Liver (tissue), 7 donors: ENCODE measurements at regions not wholly inside any gene's neighbourhood (a gene's known extent, or its start where the extent isn't known, plus 50 kb on each side); places are given as distances from the start of the nearest gene placed in this dataset.
"Not testable (repeated sequence)": the region's sequence is repeated elsewhere in the genome, so short reads cannot be mapped to it uniquely, and the experiment has no call there.

Experiments used
- DNase-seq: peaks from one replicate; pipeline ENCODE4 v3.0.0-alpha.2; 2017; ENCODE audit warnings: low spot score
- H3K27ac ChIP-seq, 2 donors: one replicate each; pipeline ENCODE4 v1.7.0; 2013; ENCODE audit warnings: inconsistent platforms in 2 of 2, low read length in 2 of 2, control low read depth in 1 of 2, low read depth in 1 of 2, mild to moderate bottlenecking in 1 of 2
- H3K27me3 ChIP-seq, 4 donors: one replicate each; pipeline versions ENCODE4 v1.6.1 to v1.7.0; 2013; ENCODE audit warnings: low read length in 3 of 4, inconsistent platforms in 1 of 4, mild to moderate bottlenecking in 1 of 4, moderate library complexity in 1 of 4; ENCODE audit not compliant: control insufficient read depth in 4 of 4, insufficient read depth in 4 of 4
- H3K36me3 ChIP-seq, 4 donors: one replicate each; pipeline versions ENCODE4 v1.6.1 to v1.7.0; 2013; ENCODE audit warnings: low read length in 3 of 4, mild to moderate bottlenecking in 3 of 4, low read depth in 1 of 4, moderate library complexity in 1 of 4; ENCODE audit not compliant: control insufficient read depth in 4 of 4, insufficient read depth in 3 of 4
- H3K4me1 ChIP-seq, 4 donors: one replicate each; pipeline versions ENCODE4 v1.6.1 to v1.7.0; 2013; ENCODE audit warnings: low read length in 3 of 4, mild to moderate bottlenecking in 3 of 4, moderate library complexity in 1 of 4; ENCODE audit not compliant: control insufficient read depth in 4 of 4, insufficient read depth in 4 of 4
- H3K4me3 ChIP-seq, 3 donors: one replicate each; pipeline versions ENCODE4 v1.6.1 to v1.7.0; 2013; ENCODE audit warnings: low read length in 3 of 3, control low read depth in 1 of 3, low read depth in 1 of 3, mild to moderate bottlenecking in 1 of 3
- H3K9ac ChIP-seq, 2 donors: one replicate each; pipeline ENCODE4 v1.7.0; 2013; ENCODE audit warnings: low read length in 2 of 2, mild to moderate bottlenecking in 2 of 2, moderate library complexity in 2 of 2, control low read depth in 1 of 2, low read depth in 1 of 2
- H3K9me3 ChIP-seq, 4 donors: one replicate each; pipeline versions ENCODE4 v1.6.1 to v1.7.0; 2013; ENCODE audit warnings: low read length in 3 of 4; ENCODE audit not compliant: control insufficient read depth in 4 of 4
- EGR1 ChIP-seq, 2 donors: IDR thresholded peaks; 2 replicates each; pipeline ENCODE4 v1.6.1; 2016 to 2018; ENCODE audit warnings: antibody characterized with exemption in 2 of 2, low read depth in 2 of 2
- FOXA1 ChIP-seq: IDR thresholded peaks from 2 replicates; pipeline ENCODE4 v1.6.1; 2016; ENCODE audit warnings: antibody characterized with exemption
- FOXA2 ChIP-seq: IDR thresholded peaks from 2 replicates; pipeline ENCODE4 v1.6.1; 2016; ENCODE audit warnings: antibody characterized with exemption
- HNF4A ChIP-seq, 2 donors: conservative IDR thresholded peaks; 2 replicates each; pipeline ENCODE4 v1.6.1; 2016; ENCODE audit warnings: antibody characterized with exemption in 2 of 2, mild to moderate bottlenecking in 2 of 2
- JUND ChIP-seq, 2 donors: IDR thresholded peaks; 2 replicates each; pipeline ENCODE4 v1.6.1; 2016; ENCODE audit warnings: antibody characterized with exemption in 2 of 2
- NR2F2 ChIP-seq: IDR thresholded peaks from 2 replicates; pipeline ENCODE4 v1.6.1; 2016; ENCODE audit warnings: antibody characterized with exemption
- RAD21 ChIP-seq, 2 donors: IDR thresholded peaks; 2 replicates each; pipeline ENCODE4 v1.6.1; 2016; ENCODE audit warnings: antibody characterized with exemption in 2 of 2, mild to moderate bottlenecking in 2 of 2
- REST ChIP-seq: IDR thresholded peaks from 2 replicates; pipeline ENCODE4 v1.6.1; 2016; ENCODE audit warnings: antibody characterized with exemption, mild to moderate bottlenecking
- RXRA ChIP-seq, 2 donors: IDR thresholded peaks; 2 replicates each; pipeline ENCODE4 v1.6.1; 2017 to 2018; ENCODE audit warnings: antibody characterized with exemption in 2 of 2, mild to moderate bottlenecking in 1 of 2
- SP1 ChIP-seq: IDR thresholded peaks from 2 replicates; pipeline ENCODE4 v1.6.1; 2018; ENCODE audit warnings: antibody characterized with exemption, mild to moderate bottlenecking
- ZBTB33 ChIP-seq: IDR thresholded peaks from 2 replicates; pipeline ENCODE4 v1.6.1; 2016; ENCODE audit warnings: antibody characterized with exemption
- WGBS: extraction: QIAGEN DNeasy Blood & Tissue Kit; methylation state at CpG from one replicate; pipeline ENCODE4 v1.1.7; 2013; 5-methylcytosine and 5-hydroxymethylcytosine counted together
- TF ChIP-seq, protein P1 (sequence below): IDR thresholded peaks from 2 replicates; pipeline ENCODE4 v1.6.1; 2016; ENCODE audit warnings: antibody characterized with exemption
- donor health status: healthy.
- donor health status: healthy.
- donor health status: healthy.
- donor health status: healthy.

- no peak for TF ChIP-seq REST
- no peak for TF ChIP-seq FOXA1
- no peak for TF ChIP-seq RXRA (IDR thresholded peaks at IDR 0.05)
- no peak for TF ChIP-seq SP1
- TF ChIP-seq, protein P1, sequence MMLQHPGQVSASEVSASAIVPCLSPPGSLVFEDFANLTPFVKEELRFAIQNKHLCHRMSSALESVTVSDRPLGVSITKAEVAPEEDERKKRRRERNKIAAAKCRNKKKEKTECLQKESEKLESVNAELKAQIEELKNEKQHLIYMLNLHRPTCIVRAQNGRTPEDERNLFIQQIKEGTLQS: no peak
These were observed 570.6 kb downstream of the INSC start (continued) for GRCh38 chr11:15685306-15685705.

DNA sequence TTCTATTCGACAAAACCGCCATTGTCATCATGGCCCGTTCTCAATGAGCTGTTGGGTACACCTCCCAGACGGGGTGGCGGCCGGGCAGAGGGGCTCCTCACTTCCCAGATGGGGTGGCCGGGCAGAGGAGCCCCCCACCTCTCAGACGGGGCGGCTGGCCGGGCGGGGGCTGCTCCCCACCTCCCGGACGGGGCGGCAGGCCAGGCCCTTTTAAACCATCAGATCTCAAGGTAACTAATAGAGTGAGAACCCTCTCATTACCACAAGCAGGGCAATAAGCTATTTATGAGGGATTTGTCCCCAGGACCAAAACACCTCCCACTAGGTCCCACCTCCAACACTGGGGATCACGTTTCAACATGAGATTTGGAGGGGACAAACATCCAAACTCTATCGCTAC lies 571.5 kb downstream of the INSC start:
- H3K4me1 ChIP-seq: peaks cover 0 to 18% (median 7%) of the 10 kb centered on the region in 4 donors
- WGBS: 97% methylated on average over 14 of the region's 16 CpGs

DNA sequence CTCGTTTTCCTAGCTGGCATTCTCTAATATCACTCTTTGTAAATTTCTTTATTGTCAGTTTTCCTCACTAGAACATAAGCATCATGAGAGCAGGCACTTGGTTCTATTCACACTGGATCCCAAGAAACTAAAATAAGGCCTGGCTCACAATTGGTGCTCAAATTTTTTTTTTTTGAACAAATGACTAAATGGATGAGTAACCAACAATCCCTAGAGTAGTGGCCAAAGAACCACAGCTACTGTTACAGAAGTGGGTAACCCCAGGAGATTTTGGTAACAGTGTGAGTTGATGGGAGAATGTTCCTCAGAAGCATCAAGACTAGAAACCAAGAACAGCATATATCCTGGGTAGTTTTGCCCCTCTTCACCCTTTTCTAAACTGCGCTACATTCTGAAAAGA lies 572.6 kb downstream of the INSC start:
- Histone ChIP-seq H3K4me1 (peaks cover 0 to 18% (median 7%) of the 10 kb centered on the region in 4 donors), H3K27ac (no peak overlapping the region), H3K9me3 (no peaks in the 10 kb centered on the region), H3K4me3 (no peak overlapping the region), H3K9ac (no peak overlapping the region), H3K27me3 (no peaks in the 10 kb centered on the region), H3K36me3 (no peaks in the 10 kb centered on the region)
- WGBS: 94% methylated on average over 2 of the region's 2 CpGs
- DNase-seq: no peak
- TF ChIP-seq, protein P1: no peak
- TF ChIP-seq EGR1 (IDR thresholded peaks at IDR 0.05; ENCODE audit: low read depth in 2 of 2): no peak
- TF ChIP-seq RAD21 (IDR thresholded peaks at IDR 0.05): no peak
- no peak for TF ChIP-seq FOXA2
- no peak for TF ChIP-seq ZBTB33
- TF ChIP-seq JUND (IDR thresholded peaks at IDR 0.05): no peak
- TF ChIP-seq HNF4A (conservative IDR thresholded peaks at IDR 0.05): no peak
- TF ChIP-seq FOXA1: no peak
- no peak for TF ChIP-seq NR2F2
- no peak for TF ChIP-seq SP1

More for the DNA sequence above, 571.5 kb downstream of the INSC start:
- H3K27ac ChIP-seq, H3K36me3 ChIP-seq, DNase-seq, H3K4me3 ChIP-seq, H3K27me3 ChIP-seq, H3K9ac ChIP-seq, H3K9me3 ChIP-seq: not testable (repeated sequence)
